Retina (tissue), 1 donor: ENCODE measurements at regions not wholly inside any gene's neighbourhood (a gene's known extent, or its start where the extent isn't known, plus 50 kb on each side); places are given as distances from the start of the nearest gene placed in this dataset.
A peak's percentile ranks its signal among the peaks of the same experiment; 100 is the strongest.

Experiments used
- DNase-seq: peaks from one replicate; pipeline ENCODE4 v3.0.0-alpha.2; 2016

GRCh38 chr2:65819963-65820362 lies 387.6 kb upstream of the SPRED2 start:
- no peak for DNase-seq

- no peak for DNase-seq
Measured at GRCh38 chr2:65818873-65819451, 386.6 kb upstream of the SPRED2 start.

DNA sequence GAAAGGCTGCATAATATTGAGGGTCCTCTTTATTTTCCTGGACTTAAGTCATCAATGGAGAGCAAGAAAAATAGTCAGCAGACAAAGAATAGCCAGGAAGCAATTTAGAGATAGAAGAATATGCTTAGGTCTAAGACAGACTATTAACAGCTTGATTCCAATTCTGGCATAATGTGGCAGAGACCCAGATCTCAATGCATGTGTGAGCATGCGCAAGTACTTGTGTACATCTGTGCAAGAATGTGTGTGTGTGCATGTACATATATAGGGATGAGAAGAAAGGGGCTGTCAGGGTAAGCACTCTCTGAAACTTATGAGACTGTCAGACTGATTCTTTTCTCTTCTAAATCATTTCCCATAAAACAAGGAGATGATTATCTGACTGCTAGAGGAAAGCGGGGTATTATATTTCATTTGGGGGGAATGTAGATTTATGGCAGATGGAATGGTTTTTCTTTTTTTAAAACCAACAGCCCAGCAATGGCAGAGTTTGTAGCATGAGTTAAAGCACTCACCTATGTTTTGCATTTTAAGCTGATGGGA lies 381.3 kb upstream of the SPRED2 start:
- DNase-seq = no peak

GRCh38 chr2:65812887-65813286 lies 380.5 kb upstream of the SPRED2 start:
- no peak for DNase-seq

- no peak for DNase-seq
Measured at GRCh38 chr2:65807942-65808341, 375.5 kb upstream of the SPRED2 start.

DNA sequence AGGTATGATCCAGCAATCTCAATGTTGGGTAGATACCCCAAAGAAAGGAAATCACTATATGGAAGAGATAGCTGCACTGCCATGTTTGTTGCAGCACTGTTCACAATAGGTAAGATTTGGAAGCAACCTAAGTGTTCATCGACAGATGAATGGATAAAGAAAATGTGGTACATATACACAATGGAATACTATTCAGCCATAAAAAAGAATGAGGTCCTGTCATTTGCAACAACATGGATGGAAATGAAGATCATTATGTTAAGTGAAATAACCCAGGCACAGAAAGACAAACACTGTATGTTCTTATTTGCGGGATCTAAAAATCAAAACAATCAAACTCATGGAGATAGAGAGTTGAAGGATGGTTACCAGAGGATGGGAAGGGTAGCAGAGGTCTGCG lies 372.4 kb upstream of the SPRED2 start:
- no peak for DNase-seq

DNA sequence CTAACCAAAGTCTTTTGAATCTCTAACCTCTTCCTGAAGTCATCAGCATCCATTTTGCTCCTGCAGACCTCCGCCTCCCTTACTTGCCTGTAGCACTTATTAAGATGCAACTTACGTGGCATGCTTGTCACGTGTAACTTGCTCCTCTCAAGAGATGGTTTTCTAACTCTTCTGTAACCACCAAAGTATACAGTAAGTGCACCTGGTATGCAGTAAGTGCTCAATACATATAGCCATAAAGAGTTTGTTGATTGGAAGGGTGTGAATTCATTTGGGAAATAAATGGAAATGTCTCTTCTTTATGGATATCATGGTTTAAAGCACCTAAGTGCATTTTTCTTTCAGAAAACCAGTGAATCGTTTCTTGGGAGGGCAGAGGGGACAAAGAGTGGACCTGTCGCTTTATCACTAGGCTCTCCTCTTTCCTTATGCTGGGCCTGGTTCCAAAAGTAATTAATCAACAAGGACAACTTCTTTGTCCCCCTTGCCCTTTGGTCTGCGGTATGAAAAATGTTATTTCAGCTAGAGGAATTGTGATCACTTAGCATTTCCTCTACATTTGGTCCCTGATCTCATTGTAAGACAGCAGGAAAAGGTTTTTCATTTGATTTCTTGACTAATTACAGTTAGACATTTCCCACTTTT lies 370.0 kb upstream of the SPRED2 start:
- DNase-seq = no peak

- no peak for DNase-seq
Measured at GRCh38 chr2:65800998-65801397, 368.6 kb upstream of the SPRED2 start.

DNA sequence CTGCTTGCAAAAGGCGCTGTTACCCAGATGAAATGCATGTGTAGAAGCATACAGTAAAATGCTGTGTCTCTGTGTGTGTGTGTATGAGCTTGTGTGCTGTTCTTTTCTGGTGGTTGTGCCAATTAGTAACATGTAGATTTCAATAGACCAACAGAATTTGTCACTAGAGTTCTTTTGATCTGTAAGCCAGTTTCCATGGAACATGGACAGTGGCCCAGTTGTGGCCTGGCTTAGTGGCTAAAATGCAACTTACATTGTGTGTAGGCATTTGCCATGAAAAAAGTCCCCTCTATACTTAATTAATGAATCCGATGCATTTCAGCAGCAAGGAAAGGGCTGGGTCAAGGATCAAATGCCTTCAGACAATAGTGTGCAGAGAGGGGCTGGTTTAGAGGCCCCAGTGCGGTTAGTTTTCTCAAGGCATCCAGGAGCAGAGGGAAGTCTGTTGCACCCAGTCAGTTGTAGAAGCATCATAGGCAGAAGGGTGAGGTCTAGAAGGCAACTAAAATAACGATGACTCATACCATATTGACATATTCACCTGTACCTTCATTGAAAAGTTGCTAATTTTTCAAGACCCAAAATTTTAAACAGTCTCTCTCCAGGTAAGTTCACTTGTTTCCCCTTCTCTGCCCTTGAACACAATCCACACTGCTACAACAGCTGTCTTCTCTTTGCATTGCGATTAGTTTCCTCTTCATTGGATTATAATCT lies 366.9 kb upstream of the SPRED2 start:
- peak; percentile 33 for DNase-seq

GRCh38 chr2:65798641-65799040 lies 366.2 kb upstream of the SPRED2 start:
- DNase-seq = no peak

DNA sequence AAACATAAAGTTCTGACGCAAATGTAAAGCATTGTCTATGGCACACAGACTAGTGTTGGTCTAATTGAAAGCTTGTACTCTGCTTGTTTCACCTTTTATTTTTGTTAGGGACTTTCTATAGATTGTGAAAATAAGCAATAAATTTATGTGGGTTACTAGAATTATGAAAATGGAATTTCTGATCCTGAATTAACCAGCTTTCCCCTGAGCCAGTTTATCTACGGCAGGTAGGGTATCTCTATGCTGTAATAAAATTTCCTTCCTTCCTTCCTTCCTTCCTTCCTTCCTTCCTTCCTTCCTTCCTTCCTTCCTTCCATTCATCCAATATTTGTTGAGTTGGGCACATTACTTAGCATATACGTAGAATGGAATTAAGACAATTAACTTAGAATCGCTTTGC lies 362.6 kb upstream of the SPRED2 start:
- no peak for DNase-seq

GRCh38 chr2:65791404-65791975 lies 359.1 kb upstream of the SPRED2 start:
- no peak for DNase-seq

DNA sequence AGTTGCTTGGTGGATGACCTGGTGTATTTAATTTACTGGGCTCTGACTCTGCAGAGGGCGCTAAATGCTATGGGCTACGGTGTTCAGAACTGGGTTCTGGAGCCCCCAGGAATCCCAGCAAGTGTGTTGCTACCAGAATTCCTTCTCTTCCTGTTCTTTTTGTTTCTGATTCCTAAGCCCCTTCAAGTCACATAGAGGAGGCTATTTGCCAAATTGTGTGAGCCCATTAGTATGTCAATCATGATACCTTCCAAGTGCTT lies 358.2 kb upstream of the SPRED2 start:
- DNase-seq = no peak

- no peak for DNase-seq
Measured at GRCh38 chr2:65789923-65790675, 357.7 kb upstream of the SPRED2 start.

DNA sequence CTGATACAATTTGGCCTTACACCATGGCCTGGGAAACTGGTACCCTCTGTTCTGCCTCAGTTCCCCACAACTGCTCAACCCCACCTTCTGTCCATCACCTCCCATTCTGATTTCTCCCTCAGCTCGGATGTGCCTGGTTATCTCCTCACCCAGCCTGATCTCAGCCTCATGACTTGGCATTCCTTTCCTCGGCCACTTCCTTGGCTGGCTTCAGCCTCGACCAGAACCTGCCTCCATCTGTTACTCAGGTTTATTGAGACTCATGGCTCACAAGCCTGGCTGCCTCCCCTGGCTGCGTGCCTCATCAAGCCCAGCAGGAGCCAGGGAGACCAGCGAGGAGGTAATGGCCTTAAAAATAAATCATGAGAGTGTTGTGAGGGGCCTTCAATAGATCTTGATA lies 356.2 kb upstream of the SPRED2 start:
- DNase-seq = no peak

DNA sequence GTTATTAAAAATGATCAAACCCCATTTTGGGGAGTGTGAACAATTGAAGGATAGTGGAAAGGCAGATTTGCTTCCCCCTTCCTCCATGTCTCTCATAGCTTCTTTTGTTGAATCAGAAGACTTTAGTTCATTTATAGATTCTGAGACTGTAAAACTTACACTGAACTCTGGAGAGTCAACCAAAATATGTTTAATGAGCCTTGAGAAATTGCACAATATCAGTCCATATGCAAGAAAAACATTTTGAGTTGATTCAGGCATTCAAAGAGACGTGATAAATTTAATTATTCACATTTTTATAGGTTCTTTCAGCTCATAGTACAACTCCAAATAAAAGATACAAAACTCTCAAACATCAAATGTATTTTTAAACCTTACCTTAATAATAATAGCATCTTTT lies 354.4 kb upstream of the SPRED2 start:
- DNase-seq = no peak

GRCh38 chr2:65786007-65786717 lies 353.8 kb upstream of the SPRED2 start:
- no peak for DNase-seq

DNA sequence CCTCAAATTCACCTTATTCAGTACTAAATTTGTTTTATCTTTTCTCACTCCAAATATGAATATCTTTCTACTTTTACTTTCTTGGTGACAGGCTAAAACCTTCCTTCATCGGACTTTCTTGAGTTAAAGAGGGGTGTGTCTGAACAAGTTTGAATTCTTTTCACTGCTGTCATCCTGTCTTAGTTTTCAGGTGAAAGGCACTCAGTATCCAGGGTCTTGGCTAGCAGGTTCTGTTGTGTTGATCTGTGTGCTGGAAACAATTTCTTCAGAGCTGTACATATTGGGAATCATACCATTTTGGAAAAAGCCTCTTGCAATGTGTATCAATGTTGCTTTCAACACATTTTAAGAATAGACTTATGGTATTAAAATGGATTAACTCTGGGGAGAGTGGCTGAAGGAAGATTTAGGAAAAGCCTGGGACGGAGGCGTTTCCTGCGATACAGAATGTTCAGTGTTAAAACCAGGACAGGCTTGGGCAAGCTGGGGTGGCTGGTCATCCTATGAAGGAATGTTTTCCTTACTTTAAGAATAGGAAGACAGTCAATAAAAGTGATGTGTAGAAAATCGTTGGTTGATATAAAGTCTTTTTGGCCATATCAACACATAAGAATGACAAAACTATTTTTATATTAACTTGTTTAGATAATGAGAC lies 350.7 kb upstream of the SPRED2 start:
- no peak for DNase-seq

- DNase-seq = no peak
Measured at GRCh38 chr2:65782186-65782585, 349.8 kb upstream of the SPRED2 start.

DNA sequence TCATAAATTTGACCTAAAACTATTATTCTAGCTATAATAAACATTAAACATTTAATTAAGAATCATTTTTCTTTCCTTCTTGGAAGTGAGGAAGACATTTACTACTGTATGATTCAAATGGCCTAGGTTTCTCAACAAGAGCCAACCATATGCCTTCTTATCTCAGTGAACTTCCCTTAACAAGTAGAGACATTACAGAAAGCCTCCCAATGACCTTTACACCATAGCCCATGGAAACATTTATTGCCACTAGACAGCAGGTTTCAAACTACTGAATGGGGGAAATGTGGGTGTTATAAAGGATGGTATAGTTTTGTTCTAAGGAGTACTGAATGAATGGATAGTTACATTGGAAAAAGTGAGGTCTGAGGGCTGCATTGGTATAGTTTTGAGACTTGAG lies 349.4 kb upstream of the SPRED2 start:
- no peak for DNase-seq

- DNase-seq = no peak
Measured at GRCh38 chr2:65779021-65779420, 346.6 kb upstream of the SPRED2 start.

- no peak for DNase-seq
Measured at GRCh38 chr2:65778137-65778536, 345.7 kb upstream of the SPRED2 start.
